Esophagus squamous epithelium (tissue), 4 donors: ENCODE measurements at regions not wholly inside any gene's neighbourhood (a gene's known extent, or its start where the extent isn't known, plus 50 kb on each side); places are given as distances from the start of the nearest gene placed in this dataset.

Source experiments
- CTCF ChIP-seq, 6 experiments: fragments of 450-650 bp in 4 of 6; fragments of 200-600 bp in 2 of 6; sonication (generic) in 2 of 6; IDR thresholded peaks; one replicate each; pipeline ENCODE4 v1.5.1; 2016 to 2019; ENCODE audit warnings: antibody characterized with exemption in 6 of 6, mild to moderate bottlenecking in 4 of 6, moderate library complexity in 4 of 6
- POLR2A ChIP-seq, 4 donors: fragments of 450-650 bp; IDR thresholded peaks; one replicate each; pipeline ENCODE4 v1.6.1; 2017; ENCODE audit warnings: antibody characterized with exemption in 4 of 4, mild to moderate bottlenecking in 4 of 4, moderate library complexity in 3 of 4

GRCh38 chr6:105974986-105975385 lies 111.2 kb upstream of the PRDM1 start:
- TF ChIP-seq CTCF (IDR thresholded peaks at IDR 0.05) (no peak), POLR2A (IDR thresholded peaks at IDR 0.05) (no peak)
